Bone marrow (tissue), 2 donors: ENCODE measurements at regions not wholly inside any gene's neighbourhood (a gene's known extent, or its start where the extent isn't known, plus 50 kb on each side); places are given as distances from the start of the nearest gene placed in this dataset.

ENCODE experiments used
- DNase-seq, 2 donors: peaks; one replicate each; lab custom pipeline; 2025; lab: John Stamatoyannopoulos, UW

GRCh38 chr7:153452661-153453060, 599.5 kb upstream of the DPP6 start:
- DNase-seq, result no peak

- DNase-seq, result no peak
Measured at GRCh38 chr7:153454306-153454705, 597.9 kb upstream of the DPP6 start.

GRCh38 chr7:153457746-153458145, 594.5 kb upstream of the DPP6 start:
- no peak for DNase-seq

- DNase-seq, result no peak
Measured at GRCh38 chr7:153470004-153470671, 582.1 kb upstream of the DPP6 start.

GRCh38 chr7:153472516-153472915, 579.7 kb upstream of the DPP6 start:
- no peak for DNase-seq

GRCh38 chr7:153473185-153473584, 579.0 kb upstream of the DPP6 start:
- no peak for DNase-seq

GRCh38 chr7:153475239-153475638, 577.0 kb upstream of the DPP6 start:
- no peak for DNase-seq

- no peak for DNase-seq
Measured at GRCh38 chr7:153476166-153476565, 576.0 kb upstream of the DPP6 start.

GRCh38 chr7:153496257-153496656, 555.9 kb upstream of the DPP6 start:
- no peak for DNase-seq

- DNase-seq, result no peak
Measured at GRCh38 chr7:153503093-153503492, 549.1 kb upstream of the DPP6 start.

- no peak for DNase-seq
Measured at GRCh38 chr7:153504288-153505075, 547.7 kb upstream of the DPP6 start.

GRCh38 chr7:153507885-153508284, 544.3 kb upstream of the DPP6 start:
- no peak for DNase-seq

GRCh38 chr7:153509768-153510167, 542.4 kb upstream of the DPP6 start:
- DNase-seq, result no peak

- no peak for DNase-seq
Measured at GRCh38 chr7:153510674-153511073, 541.5 kb upstream of the DPP6 start.

- DNase-seq, result no peak
Measured at GRCh38 chr7:153514032-153514431, 538.2 kb upstream of the DPP6 start.

GRCh38 chr7:153515359-153515758, 536.8 kb upstream of the DPP6 start:
- no peak for DNase-seq

- no peak for DNase-seq
Measured at GRCh38 chr7:153518201-153518984, 533.8 kb upstream of the DPP6 start.

- DNase-seq, result no peak
Measured at GRCh38 chr7:153521370-153521769, 530.8 kb upstream of the DPP6 start.

GRCh38 chr7:153522261-153522660, 529.9 kb upstream of the DPP6 start:
- DNase-seq, result no peak

GRCh38 chr7:153523320-153524015, 528.7 kb upstream of the DPP6 start:
- no peak for DNase-seq

GRCh38 chr7:153524070-153524601, 528.1 kb upstream of the DPP6 start:
- no peak for DNase-seq

GRCh38 chr7:153529100-153529499, 523.1 kb upstream of the DPP6 start:
- no peak for DNase-seq
